ENCODE measurements at regions not wholly inside any gene's neighbourhood (a gene's known extent, or its start where the extent isn't known, plus 50 kb on each side); places are given as distances from the start of the nearest gene placed in this dataset.
"Not testable (repeated sequence)": the region's sequence is repeated elsewhere in the genome, so short reads cannot be mapped to it uniquely, and the experiment has no call there.

DNA sequence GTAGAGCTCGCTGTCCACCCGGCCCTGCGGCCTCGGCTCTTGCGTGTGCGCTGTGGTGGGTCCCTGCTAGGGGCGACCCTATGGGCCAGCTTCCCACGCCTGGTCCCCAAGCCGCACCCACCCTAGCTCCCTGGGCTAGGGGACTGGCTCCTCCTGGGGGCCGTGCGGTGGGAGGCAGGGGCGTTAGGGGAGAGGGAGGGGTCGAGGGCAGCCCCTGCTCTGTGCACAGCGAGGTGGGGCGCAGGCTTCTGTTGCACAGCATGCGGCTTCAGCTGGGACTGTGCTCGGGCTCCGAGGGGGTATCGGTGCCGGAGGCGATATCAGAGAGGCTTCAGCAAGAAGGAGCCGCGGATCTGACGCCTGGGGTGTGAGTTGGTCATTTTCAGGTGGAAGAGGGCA, 86.1 kb downstream of the ALG10 start:
- 55 to 58% methylated on average over 12 to 22 of the region's 24 CpGs for WGBS, 2 donors

GRCh38 chr12:34108967-34109366, 86.7 kb downstream of the ALG10 start:
- peaks cover 0 to 4% (median 0%) of the 10 kb centered on the region in 4 donors for H3K4me1 ChIP-seq
- WGBS, 2 donors = 93 to 100% methylated on average over 5 of the region's 5 CpGs

More for the DNA sequence above, 86.1 kb downstream of the ALG10 start:
- peaks cover 0 to 16% of the 10 kb centered on the region in 2 donors for H3K27me3 ChIP-seq
- DNase-seq (ENCODE audit: low spot score in 2 of 2) = no peak
- no peak overlapping the region for H3K27ac ChIP-seq
- no peak for TF ChIP-seq POLR2A (IDR thresholded peaks at IDR 0.05)
- no peak for TF ChIP-seq EP300 (IDR thresholded peaks at IDR 0.05)
- no peak for TF ChIP-seq CTCF (IDR thresholded peaks at IDR 0.05)
- H3K9me3 ChIP-seq = no peaks in the 10 kb centered on the region
- peaks cover 0 to 4% (median 0%) of the 10 kb centered on the region in 4 donors for H3K4me1 ChIP-seq
- H3K4me3 ChIP-seq = no peak overlapping the region
- no peaks in the 10 kb centered on the region for H3K36me3 ChIP-seq

GRCh38 chr12:34109390-34109789, 87.1 kb downstream of the ALG10 start:
- WGBS, 2 donors = 76 to 83% methylated on average over 5 of the region's 5 CpGs
- Histone ChIP-seq H3K27ac (no peak overlapping the region), H3K36me3 (no peaks in the 10 kb centered on the region), H3K4me3 (no peak overlapping the region), H3K27me3 (peaks cover 0 to 16% of the 10 kb centered on the region in 2 donors), H3K4me1 (peaks cover 0 to 4% (median 0%) of the 10 kb centered on the region in 4 donors), H3K9me3 (no peaks in the 10 kb centered on the region)
- DNase-seq (ENCODE audit: low spot score in 2 of 2) = no peak
- TF ChIP-seq CTCF (IDR thresholded peaks at IDR 0.05) = no peak
- no peak for TF ChIP-seq EP300 (IDR thresholded peaks at IDR 0.05)
- no peak for TF ChIP-seq POLR2A (IDR thresholded peaks at IDR 0.05)

More at GRCh38 chr12:34108967-34109366, 86.7 kb downstream of the ALG10 start:
- TF ChIP-seq EP300 (IDR thresholded peaks at IDR 0.05) (no peak), CTCF (IDR thresholded peaks at IDR 0.05) (no peak), POLR2A (IDR thresholded peaks at IDR 0.05) (no peak)
- DNase-seq (ENCODE audit: low spot score in 2 of 2) = no peak
- no peaks in the 10 kb centered on the region for H3K36me3 ChIP-seq
- H3K9me3 ChIP-seq = no peaks in the 10 kb centered on the region
- H3K27me3 ChIP-seq = peaks cover 0 to 16% of the 10 kb centered on the region in 2 donors
- no peak overlapping the region for H3K27ac ChIP-seq
- no peak overlapping the region for H3K4me3 ChIP-seq

GRCh38 chr12:34109909-34110531, 87.7 kb downstream of the ALG10 start:
- not testable (repeated sequence) for H3K4me1 ChIP-seq; H3K9me3 ChIP-seq; H3K36me3 ChIP-seq; DNase-seq (ENCODE audit: low spot score in 2 of 2); H3K4me3 ChIP-seq; H3K27ac ChIP-seq
- 74 to 81% methylated on average over 8 of the region's 8 CpGs for WGBS, 2 donors
- peaks cover 0 to 16% of the 10 kb centered on the region in 2 donors for H3K27me3 ChIP-seq

- no peaks in the 10 kb centered on the region for H3K4me1 ChIP-seq
- no peaks in the 10 kb centered on the region for H3K27me3 ChIP-seq
- 82 to 85% methylated on average over 5 of the region's 5 CpGs for WGBS, 2 donors
- H3K4me3 ChIP-seq = no peak overlapping the region
- H3K36me3 ChIP-seq = no peaks in the 10 kb centered on the region
- TF ChIP-seq CTCF (IDR thresholded peaks at IDR 0.05) (no peak), POLR2A (IDR thresholded peaks at IDR 0.05) (no peak), EP300 (IDR thresholded peaks at IDR 0.05) (no peak)
- H3K9me3 ChIP-seq = no peaks in the 10 kb centered on the region
- no peak overlapping the region for H3K27ac ChIP-seq
- DNase-seq (ENCODE audit: low spot score in 2 of 2) = no peak
Observed at GRCh38 chr12:34119366-34119765, 97.1 kb downstream of the ALG10 start.
